Ishikawa (cell line): ENCODE measurements at regions not wholly inside any gene's neighbourhood (a gene's known extent, or its start where the extent isn't known, plus 50 kb on each side); places are given as distances from the start of the nearest gene placed in this dataset.

ENCODE experiments used
- CEBPB ChIP-seq: IDR thresholded peaks from 2 replicates; pipeline ENCODE4 v1.6.1; 2012
- CREB1 ChIP-seq: IDR thresholded peaks from 2 replicates; pipeline ENCODE4 v1.6.1; 2012; ENCODE audit warnings: low read depth
- EGR1 ChIP-seq: IDR thresholded peaks from 2 replicates; pipeline ENCODE4 v1.6.1; 2012
- EP300 ChIP-seq: IDR thresholded peaks from 2 replicates; pipeline ENCODE4 v1.6.1; 2012; ENCODE audit warnings: borderline replicate concordance
- FOXM1 ChIP-seq: IDR thresholded peaks from 2 replicates; pipeline ENCODE4 v1.6.1; 2012; ENCODE audit warnings: low read depth, borderline replicate concordance
- NFIC ChIP-seq: IDR thresholded peaks from 2 replicates; pipeline ENCODE4 v1.6.1; 2012
- RAD21 ChIP-seq: IDR thresholded peaks from 2 replicates; pipeline ENCODE4 v1.6.1; 2012; ENCODE audit warnings: low read depth
- TAF1 ChIP-seq: IDR thresholded peaks from 2 replicates; pipeline ENCODE4 v1.6.1; 2012; ENCODE audit warnings: low read depth, mild to moderate bottlenecking
- TCF12 ChIP-seq: IDR thresholded peaks from 2 replicates; pipeline ENCODE4 v1.6.1; 2012; ENCODE audit warnings: low read depth
- TEAD4 ChIP-seq: IDR thresholded peaks from 2 replicates; pipeline ENCODE4 v1.6.1; 2012
- YY1 ChIP-seq: IDR thresholded peaks from 2 replicates; pipeline ENCODE4 v1.6.1; 2012; ENCODE audit warnings: low read depth
- ZBTB7A ChIP-seq: IDR thresholded peaks from 2 replicates; pipeline ENCODE4 v1.6.1; 2012; ENCODE audit warnings: low read depth
- TF ChIP-seq, protein P1 (sequence below): IDR thresholded peaks from 2 replicates; pipeline ENCODE4 v1.6.1; 2012
- TF ChIP-seq, protein P2 (sequence below): IDR thresholded peaks from 2 replicates; pipeline ENCODE4 v1.6.1; 2012; ENCODE audit warnings: low read depth, mild to moderate bottlenecking
- TF ChIP-seq, protein P3 (sequence below): IDR thresholded peaks from 2 replicates; pipeline ENCODE4 v1.6.1; 2012

DNA sequence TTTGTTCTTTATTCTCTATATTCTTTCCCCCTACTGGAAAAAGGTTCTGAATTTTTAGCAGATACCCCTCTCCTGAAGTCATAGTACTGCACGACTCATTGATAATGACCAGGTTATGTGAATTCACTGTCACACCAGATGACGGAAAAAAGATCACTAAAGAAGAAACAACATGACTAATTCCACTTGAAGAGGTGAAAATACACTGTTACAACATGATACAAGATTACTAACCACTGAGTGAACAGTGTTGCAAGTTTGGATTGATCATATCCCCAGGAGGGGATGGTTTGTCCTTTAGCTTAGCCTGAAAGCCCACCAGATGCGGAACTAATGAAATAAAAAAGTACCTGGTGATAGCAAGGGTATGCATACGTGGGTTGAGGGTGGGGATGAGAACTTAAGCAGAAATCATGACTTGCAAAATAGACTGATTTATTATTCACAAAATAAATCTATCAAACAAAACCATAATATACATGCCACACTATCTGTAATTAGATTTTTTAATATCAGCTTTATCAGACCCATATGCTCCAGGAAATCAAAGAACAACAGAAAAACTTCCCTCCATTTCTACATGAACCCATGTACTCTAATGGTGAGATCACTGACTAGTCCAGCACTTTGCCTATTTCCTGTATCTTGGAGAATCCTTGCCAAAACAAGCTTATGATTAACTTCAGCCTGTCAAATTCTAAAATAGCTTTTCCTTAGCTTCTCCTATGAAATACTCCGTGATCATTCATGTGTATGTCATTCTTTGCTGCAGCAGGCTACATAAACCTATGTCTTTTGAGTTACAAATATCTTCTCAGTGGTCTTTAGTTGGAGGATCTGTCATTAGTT is 257.4 kb upstream of the AGA start:
- no peak for TF ChIP-seq CEBPB
- TF ChIP-seq NFIC = no peak
- TF ChIP-seq, protein P1, sequence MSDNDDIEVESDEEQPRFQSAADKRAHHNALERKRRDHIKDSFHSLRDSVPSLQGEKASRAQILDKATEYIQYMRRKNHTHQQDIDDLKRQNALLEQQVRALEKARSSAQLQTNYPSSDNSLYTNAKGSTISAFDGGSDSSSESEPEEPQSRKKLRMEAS = no peak
- TF ChIP-seq ZBTB7A = no peak
- TF ChIP-seq TEAD4 = no peak
- no peak for TF ChIP-seq EGR1
- no peak for TF ChIP-seq FOXM1
- TF ChIP-seq, protein P2, sequence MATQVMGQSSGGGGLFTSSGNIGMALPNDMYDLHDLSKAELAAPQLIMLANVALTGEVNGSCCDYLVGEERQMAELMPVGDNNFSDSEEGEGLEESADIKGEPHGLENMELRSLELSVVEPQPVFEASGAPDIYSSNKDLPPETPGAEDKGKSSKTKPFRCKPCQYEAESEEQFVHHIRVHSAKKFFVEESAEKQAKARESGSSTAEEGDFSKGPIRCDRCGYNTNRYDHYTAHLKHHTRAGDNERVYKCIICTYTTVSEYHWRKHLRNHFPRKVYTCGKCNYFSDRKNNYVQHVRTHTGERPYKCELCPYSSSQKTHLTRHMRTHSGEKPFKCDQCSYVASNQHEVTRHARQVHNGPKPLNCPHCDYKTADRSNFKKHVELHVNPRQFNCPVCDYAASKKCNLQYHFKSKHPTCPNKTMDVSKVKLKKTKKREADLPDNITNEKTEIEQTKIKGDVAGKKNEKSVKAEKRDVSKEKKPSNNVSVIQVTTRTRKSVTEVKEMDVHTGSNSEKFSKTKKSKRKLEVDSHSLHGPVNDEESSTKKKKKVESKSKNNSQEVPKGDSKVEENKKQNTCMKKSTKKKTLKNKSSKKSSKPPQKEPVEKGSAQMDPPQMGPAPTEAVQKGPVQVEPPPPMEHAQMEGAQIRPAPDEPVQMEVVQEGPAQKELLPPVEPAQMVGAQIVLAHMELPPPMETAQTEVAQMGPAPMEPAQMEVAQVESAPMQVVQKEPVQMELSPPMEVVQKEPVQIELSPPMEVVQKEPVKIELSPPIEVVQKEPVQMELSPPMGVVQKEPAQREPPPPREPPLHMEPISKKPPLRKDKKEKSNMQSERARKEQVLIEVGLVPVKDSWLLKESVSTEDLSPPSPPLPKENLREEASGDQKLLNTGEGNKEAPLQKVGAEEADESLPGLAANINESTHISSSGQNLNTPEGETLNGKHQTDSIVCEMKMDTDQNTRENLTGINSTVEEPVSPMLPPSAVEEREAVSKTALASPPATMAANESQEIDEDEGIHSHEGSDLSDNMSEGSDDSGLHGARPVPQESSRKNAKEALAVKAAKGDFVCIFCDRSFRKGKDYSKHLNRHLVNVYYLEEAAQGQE = no peak
- no peak for TF ChIP-seq TAF1
- TF ChIP-seq CREB1 = no peak
- TF ChIP-seq, protein P3, sequence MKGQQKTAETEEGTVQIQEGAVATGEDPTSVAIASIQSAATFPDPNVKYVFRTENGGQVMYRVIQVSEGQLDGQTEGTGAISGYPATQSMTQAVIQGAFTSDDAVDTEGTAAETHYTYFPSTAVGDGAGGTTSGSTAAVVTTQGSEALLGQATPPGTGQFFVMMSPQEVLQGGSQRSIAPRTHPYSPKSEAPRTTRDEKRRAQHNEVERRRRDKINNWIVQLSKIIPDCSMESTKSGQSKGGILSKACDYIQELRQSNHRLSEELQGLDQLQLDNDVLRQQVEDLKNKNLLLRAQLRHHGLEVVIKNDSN = no peak
- no peak for TF ChIP-seq EP300
- TF ChIP-seq RAD21 = no peak
- TF ChIP-seq YY1 = no peak
- no peak for TF ChIP-seq TCF12

DNA sequence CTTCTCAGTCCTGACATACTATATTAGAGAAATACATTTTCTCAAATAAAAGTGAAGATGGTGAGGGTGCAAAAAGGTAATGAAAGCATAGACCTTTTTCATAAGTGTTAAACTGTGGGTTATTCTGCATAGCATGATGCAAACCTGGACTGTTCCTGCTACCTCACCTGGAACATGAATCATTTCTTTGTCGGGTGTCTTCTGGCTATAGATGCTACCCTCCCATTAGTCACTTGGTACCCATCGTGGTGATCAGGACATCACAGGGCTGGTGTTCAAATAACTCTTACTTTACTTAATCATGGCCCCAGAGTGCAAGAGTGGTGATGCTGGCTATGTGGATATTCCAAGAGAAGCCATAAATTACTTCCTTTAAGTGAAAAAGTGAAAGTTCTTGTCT is 264.7 kb upstream of the AGA start:
- TF ChIP-seq EP300 (no peak), YY1 (no peak), ZBTB7A (no peak), TAF1 (no peak), TEAD4 (no peak), CREB1 (no peak), EGR1 (no peak), CEBPB (no peak)
- TF ChIP-seq, protein P3 = no peak

GRCh38 chr4:177713454-177713853 is 271.2 kb upstream of the AGA start:
- no peak for TF ChIP-seq ZBTB7A
- no peak for TF ChIP-seq CREB1
- no peak for TF ChIP-seq FOXM1
- TF ChIP-seq CEBPB = no peak

DNA sequence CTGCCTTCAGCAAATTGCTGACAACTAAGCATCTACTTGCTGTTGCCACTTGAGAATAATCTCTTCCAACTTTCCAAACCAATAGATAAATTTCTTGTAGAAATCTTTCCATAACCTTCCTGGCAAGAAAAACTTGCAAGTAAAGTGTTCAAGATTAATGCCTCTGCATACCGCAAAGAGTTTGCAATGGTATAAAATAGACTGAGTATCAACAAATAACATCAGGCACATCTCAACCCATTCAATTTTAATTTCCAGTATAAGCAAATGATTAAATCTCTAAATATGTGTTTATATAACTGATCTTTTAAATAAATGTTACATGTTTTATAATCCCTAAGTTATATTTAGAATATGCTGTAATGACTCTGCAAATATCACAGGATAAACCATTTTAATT is 275.2 kb upstream of the AGA start:
- no peak for TF ChIP-seq FOXM1
- TF ChIP-seq RAD21 = no peak
- no peak for TF ChIP-seq TAF1

DNA sequence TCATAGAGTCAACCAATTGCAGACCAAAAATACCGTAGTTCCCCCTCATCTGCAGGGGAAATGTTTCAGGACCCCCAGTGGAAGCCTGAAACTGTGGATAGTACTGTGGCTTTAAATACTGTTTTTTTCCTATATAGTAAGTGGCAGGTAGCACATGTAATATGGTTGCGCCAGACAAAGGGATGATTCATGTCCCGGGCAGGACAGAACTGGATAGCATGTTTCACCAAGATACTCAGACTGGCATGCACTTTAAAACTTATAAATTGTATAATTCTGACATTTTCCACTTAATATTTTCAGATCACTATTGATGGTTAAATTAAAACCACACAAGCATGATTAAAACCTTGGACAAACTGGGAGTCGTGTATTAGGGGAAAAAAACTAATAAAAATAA is 276.3 kb upstream of the AGA start:
- no peak for TF ChIP-seq TAF1

- TF ChIP-seq, protein P2 = no peak
- TF ChIP-seq EGR1 (no peak), FOXM1 (no peak), NFIC (no peak), YY1 (no peak), ZBTB7A (no peak), RAD21 (no peak), CREB1 (no peak), EP300 (no peak), TCF12 (no peak), TAF1 (no peak), TEAD4 (no peak), CEBPB (no peak)
- TF ChIP-seq, protein P1 = no peak
- TF ChIP-seq, protein P3 = no peak
These were observed 283.9 kb upstream of the AGA start for GRCh38 chr4:177726111-177726510.
